ENCODE measurements at regions not wholly inside any gene's neighbourhood (a gene's known extent, or its start where the extent isn't known, plus 50 kb on each side); places are given as distances from the start of the nearest gene placed in this dataset.

GRCh38 chr17:64750891-64751677 lies 89.0 kb upstream of the SMURF2 start (continued):
- TF ChIP-seq ZNF462 (CRISPR knock-in tag; IDR thresholded peaks at IDR 0.05) (no peak), ZNF114 (CRISPR knock-in tag; IDR thresholded peaks at IDR 0.05) (no peak), CTCF (conservative IDR thresholded peaks at IDR 0.05; ENCODE audit: low read depth in 2 of 2) (no peak), JUNB (IDR thresholded peaks at IDR 0.05; ENCODE audit: unreplicated experiment) (no peak), NANOG (IDR thresholded peaks at IDR 0.05; ENCODE audit: borderline replicate concordance) (no peak)

GRCh38 chr17:64750478-64750877 lies 88.4 kb upstream of the SMURF2 start:
- Mint-ChIP-seq H3K4me1 (no peaks in the 10 kb centered on the region), H3K27me3 (ENCODE audit: insufficient read depth, low read depth, poor library complexity) (peaks cover 3% of the 10 kb centered on the region), H3K36me3 (ENCODE audit: low read depth) (peaks cover 19% of the 10 kb centered on the region), H3K9me3 (no peaks in the 10 kb centered on the region), H3K27ac (no peak overlapping the region), H3K4me3 (no peak overlapping the region)
- no peaks in the 10 kb centered on the region; the same call in 1 of the 2 replicates for H3K36me3 ChIP-seq (ENCODE audit: insufficient read depth)
- no peak overlapping the region for H3K4me3 ChIP-seq
- no peak for ATAC-seq
- DNase-seq (ENCODE audit: low spot score) = no peak
- H3K79me2 ChIP-seq (replicated peaks; ENCODE audit: insufficient read depth) = no peaks in the 10 kb centered on the region
- H3K4me1 ChIP-seq (ENCODE audit: insufficient read depth) = no peaks in the 10 kb centered on the region
- no peak overlapping the region for H3K27ac ChIP-seq (ENCODE audit: low read depth)
- no peaks in the 10 kb centered on the region for H3F3A ChIP-seq (replicated peaks; ENCODE audit: low read depth)
- no peaks in the 10 kb centered on the region for H3K9me2 ChIP-seq (ENCODE audit: insufficient read depth)
- no peak overlapping the region for H2AFZ ChIP-seq
- H4K20me1 ChIP-seq (replicated peaks; ENCODE audit: insufficient read depth) = no peaks in the 10 kb centered on the region
- no peak overlapping the region for H3K4me2 ChIP-seq
- H3K27me3 ChIP-seq (ENCODE audit: insufficient read depth) = no peaks in the 10 kb centered on the region
- TF ChIP-seq ZNF462 (CRISPR knock-in tag; IDR thresholded peaks at IDR 0.05) = no peak

Measured in GM23338 (cell line).